ENCODE measurements at regions not wholly inside any gene's neighbourhood (a gene's known extent, or its start where the extent isn't known, plus 50 kb on each side); places are given as distances from the start of the nearest gene placed in this dataset.

DNA sequence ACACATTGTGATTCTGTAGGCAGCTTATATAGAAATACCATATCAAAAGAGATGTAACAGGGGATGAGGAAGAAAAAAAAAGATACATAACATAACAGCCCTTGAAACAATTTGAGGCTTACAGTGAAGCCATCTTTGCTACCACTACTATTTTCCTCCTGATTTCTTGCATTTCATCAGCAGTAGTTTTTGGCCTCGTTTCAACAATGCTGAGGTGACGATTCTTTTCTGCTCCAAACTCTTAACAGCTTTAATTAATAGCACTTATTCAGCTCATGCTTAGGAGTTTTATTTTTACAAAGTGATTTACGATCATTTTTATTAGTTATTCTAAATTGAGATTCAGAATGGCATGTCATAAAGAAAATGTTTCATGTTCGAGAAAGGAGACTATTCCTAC is 163.2 kb downstream of the DCK start (continued):
- TF ChIP-seq, protein P1, sequence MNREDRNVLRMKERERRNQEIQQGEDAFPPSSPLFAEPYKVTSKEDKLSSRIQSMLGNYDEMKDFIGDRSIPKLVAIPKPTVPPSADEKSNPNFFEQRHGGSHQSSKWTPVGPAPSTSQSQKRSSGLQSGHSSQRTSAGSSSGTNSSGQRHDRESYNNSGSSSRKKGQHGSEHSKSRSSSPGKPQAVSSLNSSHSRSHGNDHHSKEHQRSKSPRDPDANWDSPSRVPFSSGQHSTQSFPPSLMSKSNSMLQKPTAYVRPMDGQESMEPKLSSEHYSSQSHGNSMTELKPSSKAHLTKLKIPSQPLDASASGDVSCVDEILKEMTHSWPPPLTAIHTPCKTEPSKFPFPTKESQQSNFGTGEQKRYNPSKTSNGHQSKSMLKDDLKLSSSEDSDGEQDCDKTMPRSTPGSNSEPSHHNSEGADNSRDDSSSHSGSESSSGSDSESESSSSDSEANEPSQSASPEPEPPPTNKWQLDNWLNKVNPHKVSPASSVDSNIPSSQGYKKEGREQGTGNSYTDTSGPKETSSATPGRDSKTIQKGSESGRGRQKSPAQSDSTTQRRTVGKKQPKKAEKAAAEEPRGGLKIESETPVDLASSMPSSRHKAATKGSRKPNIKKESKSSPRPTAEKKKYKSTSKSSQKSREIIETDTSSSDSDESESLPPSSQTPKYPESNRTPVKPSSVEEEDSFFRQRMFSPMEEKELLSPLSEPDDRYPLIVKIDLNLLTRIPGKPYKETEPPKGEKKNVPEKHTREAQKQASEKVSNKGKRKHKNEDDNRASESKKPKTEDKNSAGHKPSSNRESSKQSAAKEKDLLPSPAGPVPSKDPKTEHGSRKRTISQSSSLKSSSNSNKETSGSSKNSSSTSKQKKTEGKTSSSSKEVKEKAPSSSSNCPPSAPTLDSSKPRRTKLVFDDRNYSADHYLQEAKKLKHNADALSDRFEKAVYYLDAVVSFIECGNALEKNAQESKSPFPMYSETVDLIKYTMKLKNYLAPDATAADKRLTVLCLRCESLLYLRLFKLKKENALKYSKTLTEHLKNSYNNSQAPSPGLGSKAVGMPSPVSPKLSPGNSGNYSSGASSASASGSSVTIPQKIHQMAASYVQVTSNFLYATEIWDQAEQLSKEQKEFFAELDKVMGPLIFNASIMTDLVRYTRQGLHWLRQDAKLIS (CRISPR knock-in tag; IDR thresholded peaks at IDR 0.05; ENCODE audit: borderline replicate concordance) = no peak

DNA sequence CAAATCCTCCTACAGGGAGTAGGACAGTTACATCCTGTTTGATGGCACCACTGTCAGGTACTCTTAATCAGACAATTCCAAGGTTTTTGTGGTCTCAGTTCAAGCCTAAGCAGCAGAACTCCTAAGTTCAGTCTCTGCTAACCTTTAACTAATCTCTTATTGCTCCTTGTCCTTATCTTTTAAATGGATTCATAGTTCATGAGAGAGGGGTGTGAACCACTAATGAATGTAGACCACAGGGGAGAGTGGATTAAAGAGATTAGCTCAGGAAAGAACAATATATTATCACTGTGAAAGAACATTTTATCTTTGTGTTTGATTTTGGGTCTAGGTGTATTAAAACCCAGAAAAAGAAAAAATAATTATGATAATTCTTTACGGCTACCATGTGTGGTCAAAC is 168.9 kb downstream of the DCK start:
- DNase-seq (ENCODE audit: low spot score) (no peak), ATAC-seq (no peak)
- H3K36me3 Mint-ChIP-seq = no peaks in the 10 kb centered on the region
- H3K9me3 Mint-ChIP-seq = no peaks in the 10 kb centered on the region
- CTCF ChIA-PET = no interaction called here
- no peaks in the 10 kb centered on the region for H3K4me1 Mint-ChIP-seq
- no peaks in the 10 kb centered on the region; the same call in 1 of the 2 replicates for H3K27me3 Mint-ChIP-seq (ENCODE audit: low read depth)
- TF ChIP-seq, protein P2, sequence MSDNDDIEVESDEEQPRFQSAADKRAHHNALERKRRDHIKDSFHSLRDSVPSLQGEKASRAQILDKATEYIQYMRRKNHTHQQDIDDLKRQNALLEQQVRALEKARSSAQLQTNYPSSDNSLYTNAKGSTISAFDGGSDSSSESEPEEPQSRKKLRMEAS (CRISPR knock-in tag; IDR thresholded peaks at IDR 0.05) = no peak
- TF ChIP-seq, protein P3, sequence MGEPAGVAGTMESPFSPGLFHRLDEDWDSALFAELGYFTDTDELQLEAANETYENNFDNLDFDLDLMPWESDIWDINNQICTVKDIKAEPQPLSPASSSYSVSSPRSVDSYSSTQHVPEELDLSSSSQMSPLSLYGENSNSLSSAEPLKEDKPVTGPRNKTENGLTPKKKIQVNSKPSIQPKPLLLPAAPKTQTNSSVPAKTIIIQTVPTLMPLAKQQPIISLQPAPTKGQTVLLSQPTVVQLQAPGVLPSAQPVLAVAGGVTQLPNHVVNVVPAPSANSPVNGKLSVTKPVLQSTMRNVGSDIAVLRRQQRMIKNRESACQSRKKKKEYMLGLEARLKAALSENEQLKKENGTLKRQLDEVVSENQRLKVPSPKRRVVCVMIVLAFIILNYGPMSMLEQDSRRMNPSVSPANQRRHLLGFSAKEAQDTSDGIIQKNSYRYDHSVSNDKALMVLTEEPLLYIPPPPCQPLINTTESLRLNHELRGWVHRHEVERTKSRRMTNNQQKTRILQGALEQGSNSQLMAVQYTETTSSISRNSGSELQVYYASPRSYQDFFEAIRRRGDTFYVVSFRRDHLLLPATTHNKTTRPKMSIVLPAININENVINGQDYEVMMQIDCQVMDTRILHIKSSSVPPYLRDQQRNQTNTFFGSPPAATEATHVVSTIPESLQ (CRISPR knock-in tag; IDR thresholded peaks at IDR 0.05) = no peak
- TF ChIP-seq, protein P4, sequence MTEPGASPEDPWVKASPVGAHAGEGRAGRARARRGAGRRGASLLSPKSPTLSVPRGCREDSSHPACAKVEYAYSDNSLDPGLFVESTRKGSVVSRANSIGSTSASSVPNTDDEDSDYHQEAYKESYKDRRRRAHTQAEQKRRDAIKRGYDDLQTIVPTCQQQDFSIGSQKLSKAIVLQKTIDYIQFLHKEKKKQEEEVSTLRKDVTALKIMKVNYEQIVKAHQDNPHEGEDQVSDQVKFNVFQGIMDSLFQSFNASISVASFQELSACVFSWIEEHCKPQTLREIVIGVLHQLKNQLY (CRISPR knock-in tag; IDR thresholded peaks at IDR 0.05) = no peak
- TF ChIP-seq ELF4 (CRISPR knock-in tag; IDR thresholded peaks at IDR 0.05; ENCODE audit: low read depth) (no peak), HMGA2 (CRISPR knock-in tag; IDR thresholded peaks at IDR 0.05) (no peak), CREM (CRISPR knock-in tag; IDR thresholded peaks at IDR 0.05) (no peak), FOXJ3 (CRISPR knock-in tag; IDR thresholded peaks at IDR 0.05; ENCODE audit: borderline replicate concordance) (no peak), NR2C2 (CRISPR knock-in tag; IDR thresholded peaks at IDR 0.05) (no peak), FOXP1 (CRISPR knock-in tag; IDR thresholded peaks at IDR 0.05; ENCODE audit: borderline replicate concordance) (no peak)
- TF ChIP-seq, protein P5, sequence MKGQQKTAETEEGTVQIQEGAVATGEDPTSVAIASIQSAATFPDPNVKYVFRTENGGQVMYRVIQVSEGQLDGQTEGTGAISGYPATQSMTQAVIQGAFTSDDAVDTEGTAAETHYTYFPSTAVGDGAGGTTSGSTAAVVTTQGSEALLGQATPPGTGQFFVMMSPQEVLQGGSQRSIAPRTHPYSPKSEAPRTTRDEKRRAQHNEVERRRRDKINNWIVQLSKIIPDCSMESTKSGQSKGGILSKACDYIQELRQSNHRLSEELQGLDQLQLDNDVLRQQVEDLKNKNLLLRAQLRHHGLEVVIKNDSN (CRISPR knock-in tag; IDR thresholded peaks at IDR 0.05) = no peak
- TF ChIP-seq, protein P6, sequence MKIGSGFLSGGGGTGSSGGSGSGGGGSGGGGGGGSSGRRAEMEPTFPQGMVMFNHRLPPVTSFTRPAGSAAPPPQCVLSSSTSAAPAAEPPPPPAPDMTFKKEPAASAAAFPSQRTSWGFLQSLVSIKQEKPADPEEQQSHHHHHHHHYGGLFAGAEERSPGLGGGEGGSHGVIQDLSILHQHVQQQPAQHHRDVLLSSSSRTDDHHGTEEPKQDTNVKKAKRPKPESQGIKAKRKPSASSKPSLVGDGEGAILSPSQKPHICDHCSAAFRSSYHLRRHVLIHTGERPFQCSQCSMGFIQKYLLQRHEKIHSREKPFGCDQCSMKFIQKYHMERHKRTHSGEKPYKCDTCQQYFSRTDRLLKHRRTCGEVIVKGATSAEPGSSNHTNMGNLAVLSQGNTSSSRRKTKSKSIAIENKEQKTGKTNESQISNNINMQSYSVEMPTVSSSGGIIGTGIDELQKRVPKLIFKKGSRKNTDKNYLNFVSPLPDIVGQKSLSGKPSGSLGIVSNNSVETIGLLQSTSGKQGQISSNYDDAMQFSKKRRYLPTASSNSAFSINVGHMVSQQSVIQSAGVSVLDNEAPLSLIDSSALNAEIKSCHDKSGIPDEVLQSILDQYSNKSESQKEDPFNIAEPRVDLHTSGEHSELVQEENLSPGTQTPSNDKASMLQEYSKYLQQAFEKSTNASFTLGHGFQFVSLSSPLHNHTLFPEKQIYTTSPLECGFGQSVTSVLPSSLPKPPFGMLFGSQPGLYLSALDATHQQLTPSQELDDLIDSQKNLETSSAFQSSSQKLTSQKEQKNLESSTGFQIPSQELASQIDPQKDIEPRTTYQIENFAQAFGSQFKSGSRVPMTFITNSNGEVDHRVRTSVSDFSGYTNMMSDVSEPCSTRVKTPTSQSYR (CRISPR knock-in tag; IDR thresholded peaks at IDR 0.05) = no peak
- TF ChIP-seq, protein P7, sequence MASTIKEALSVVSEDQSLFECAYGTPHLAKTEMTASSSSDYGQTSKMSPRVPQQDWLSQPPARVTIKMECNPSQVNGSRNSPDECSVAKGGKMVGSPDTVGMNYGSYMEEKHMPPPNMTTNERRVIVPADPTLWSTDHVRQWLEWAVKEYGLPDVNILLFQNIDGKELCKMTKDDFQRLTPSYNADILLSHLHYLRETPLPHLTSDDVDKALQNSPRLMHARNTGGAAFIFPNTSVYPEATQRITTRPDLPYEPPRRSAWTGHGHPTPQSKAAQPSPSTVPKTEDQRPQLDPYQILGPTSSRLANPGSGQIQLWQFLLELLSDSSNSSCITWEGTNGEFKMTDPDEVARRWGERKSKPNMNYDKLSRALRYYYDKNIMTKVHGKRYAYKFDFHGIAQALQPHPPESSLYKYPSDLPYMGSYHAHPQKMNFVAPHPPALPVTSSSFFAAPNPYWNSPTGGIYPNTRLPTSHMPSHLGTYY (CRISPR knock-in tag; IDR thresholded peaks at IDR 0.05) = no peak
- TF ChIP-seq, protein P8, sequence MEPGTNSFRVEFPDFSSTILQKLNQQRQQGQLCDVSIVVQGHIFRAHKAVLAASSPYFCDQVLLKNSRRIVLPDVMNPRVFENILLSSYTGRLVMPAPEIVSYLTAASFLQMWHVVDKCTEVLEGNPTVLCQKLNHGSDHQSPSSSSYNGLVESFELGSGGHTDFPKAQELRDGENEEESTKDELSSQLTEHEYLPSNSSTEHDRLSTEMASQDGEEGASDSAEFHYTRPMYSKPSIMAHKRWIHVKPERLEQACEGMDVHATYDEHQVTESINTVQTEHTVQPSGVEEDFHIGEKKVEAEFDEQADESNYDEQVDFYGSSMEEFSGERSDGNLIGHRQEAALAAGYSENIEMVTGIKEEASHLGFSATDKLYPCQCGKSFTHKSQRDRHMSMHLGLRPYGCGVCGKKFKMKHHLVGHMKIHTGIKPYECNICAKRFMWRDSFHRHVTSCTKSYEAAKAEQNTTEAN (CRISPR knock-in tag; IDR thresholded peaks at IDR 0.05) = no peak
- no peak overlapping the region for H3K27ac Mint-ChIP-seq
- no peak overlapping the region for H3K4me3 Mint-ChIP-seq
- POLR2A ChIA-PET = no interaction called here
